Liver (tissue), 3 donors: ENCODE measurements at regions not wholly inside any gene's neighbourhood (a gene's known extent, or its start where the extent isn't known, plus 50 kb on each side); places are given as distances from the start of the nearest gene placed in this dataset.
"Not testable (repeated sequence)": the region's sequence is repeated elsewhere in the genome, so short reads cannot be mapped to it uniquely, and the experiment has no call there.

ENCODE experiments used
- EGR1 ChIP-seq, 2 donors: IDR thresholded peaks; 2 replicates each; pipeline ENCODE4 v1.6.1; 2016 to 2018; ENCODE audit warnings: antibody characterized with exemption in 2 of 2, low read depth in 2 of 2
- FOXA1 ChIP-seq: IDR thresholded peaks from 2 replicates; pipeline ENCODE4 v1.6.1; 2016; ENCODE audit warnings: antibody characterized with exemption
- GABPA ChIP-seq, 2 donors: IDR thresholded peaks in 1 of 2; conservative IDR thresholded peaks in 1 of 2; 2 replicates each; pipeline ENCODE4 v1.6.1; 2016; ENCODE audit warnings: antibody characterized with exemption in 2 of 2, mild to moderate bottlenecking in 1 of 2, moderate library complexity in 1 of 2
- RAD21 ChIP-seq, 2 donors: IDR thresholded peaks; 2 replicates each; pipeline ENCODE4 v1.6.1; 2016; ENCODE audit warnings: antibody characterized with exemption in 2 of 2, mild to moderate bottlenecking in 2 of 2
- SP1 ChIP-seq: IDR thresholded peaks from 2 replicates; pipeline ENCODE4 v1.6.1; 2018; ENCODE audit warnings: antibody characterized with exemption, mild to moderate bottlenecking
- YY1 ChIP-seq: IDR thresholded peaks from 2 replicates; pipeline ENCODE4 v1.6.1; 2016; ENCODE audit warnings: antibody characterized with exemption, mild to moderate bottlenecking
- TF ChIP-seq, protein P1 (sequence below): fragments of 150-350 bp; IDR thresholded peaks from 2 replicates; pipeline ENCODE4 v1.5.1; 2017; ENCODE audit warnings: improper control_type of control experiment, low read depth, low read length; ENCODE audit not compliant: missing input control
- TF ChIP-seq, protein P2 (sequence below): IDR thresholded peaks from 2 replicates; pipeline ENCODE4 v1.6.1; 2016; ENCODE audit warnings: antibody characterized with exemption, mild to moderate bottlenecking
- donor health status: healthy.
- donor health status: healthy.

GRCh38 chr6:28623242-28623641 is 97.6 kb downstream of the GPX5 start:
- TF ChIP-seq, protein P1, sequence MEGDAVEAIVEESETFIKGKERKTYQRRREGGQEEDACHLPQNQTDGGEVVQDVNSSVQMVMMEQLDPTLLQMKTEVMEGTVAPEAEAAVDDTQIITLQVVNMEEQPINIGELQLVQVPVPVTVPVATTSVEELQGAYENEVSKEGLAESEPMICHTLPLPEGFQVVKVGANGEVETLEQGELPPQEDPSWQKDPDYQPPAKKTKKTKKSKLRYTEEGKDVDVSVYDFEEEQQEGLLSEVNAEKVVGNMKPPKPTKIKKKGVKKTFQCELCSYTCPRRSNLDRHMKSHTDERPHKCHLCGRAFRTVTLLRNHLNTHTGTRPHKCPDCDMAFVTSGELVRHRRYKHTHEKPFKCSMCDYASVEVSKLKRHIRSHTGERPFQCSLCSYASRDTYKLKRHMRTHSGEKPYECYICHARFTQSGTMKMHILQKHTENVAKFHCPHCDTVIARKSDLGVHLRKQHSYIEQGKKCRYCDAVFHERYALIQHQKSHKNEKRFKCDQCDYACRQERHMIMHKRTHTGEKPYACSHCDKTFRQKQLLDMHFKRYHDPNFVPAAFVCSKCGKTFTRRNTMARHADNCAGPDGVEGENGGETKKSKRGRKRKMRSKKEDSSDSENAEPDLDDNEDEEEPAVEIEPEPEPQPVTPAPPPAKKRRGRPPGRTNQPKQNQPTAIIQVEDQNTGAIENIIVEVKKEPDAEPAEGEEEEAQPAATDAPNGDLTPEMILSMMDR, result not testable (repeated sequence)
- TF ChIP-seq, protein P2, sequence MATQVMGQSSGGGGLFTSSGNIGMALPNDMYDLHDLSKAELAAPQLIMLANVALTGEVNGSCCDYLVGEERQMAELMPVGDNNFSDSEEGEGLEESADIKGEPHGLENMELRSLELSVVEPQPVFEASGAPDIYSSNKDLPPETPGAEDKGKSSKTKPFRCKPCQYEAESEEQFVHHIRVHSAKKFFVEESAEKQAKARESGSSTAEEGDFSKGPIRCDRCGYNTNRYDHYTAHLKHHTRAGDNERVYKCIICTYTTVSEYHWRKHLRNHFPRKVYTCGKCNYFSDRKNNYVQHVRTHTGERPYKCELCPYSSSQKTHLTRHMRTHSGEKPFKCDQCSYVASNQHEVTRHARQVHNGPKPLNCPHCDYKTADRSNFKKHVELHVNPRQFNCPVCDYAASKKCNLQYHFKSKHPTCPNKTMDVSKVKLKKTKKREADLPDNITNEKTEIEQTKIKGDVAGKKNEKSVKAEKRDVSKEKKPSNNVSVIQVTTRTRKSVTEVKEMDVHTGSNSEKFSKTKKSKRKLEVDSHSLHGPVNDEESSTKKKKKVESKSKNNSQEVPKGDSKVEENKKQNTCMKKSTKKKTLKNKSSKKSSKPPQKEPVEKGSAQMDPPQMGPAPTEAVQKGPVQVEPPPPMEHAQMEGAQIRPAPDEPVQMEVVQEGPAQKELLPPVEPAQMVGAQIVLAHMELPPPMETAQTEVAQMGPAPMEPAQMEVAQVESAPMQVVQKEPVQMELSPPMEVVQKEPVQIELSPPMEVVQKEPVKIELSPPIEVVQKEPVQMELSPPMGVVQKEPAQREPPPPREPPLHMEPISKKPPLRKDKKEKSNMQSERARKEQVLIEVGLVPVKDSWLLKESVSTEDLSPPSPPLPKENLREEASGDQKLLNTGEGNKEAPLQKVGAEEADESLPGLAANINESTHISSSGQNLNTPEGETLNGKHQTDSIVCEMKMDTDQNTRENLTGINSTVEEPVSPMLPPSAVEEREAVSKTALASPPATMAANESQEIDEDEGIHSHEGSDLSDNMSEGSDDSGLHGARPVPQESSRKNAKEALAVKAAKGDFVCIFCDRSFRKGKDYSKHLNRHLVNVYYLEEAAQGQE, result not testable (repeated sequence)
- TF ChIP-seq FOXA1; EGR1 (IDR thresholded peaks at IDR 0.05; ENCODE audit: low read depth in 2 of 2); YY1; GABPA (IDR thresholded peaks at IDR 0.05 in 1 of 2, conservative IDR thresholded peaks at IDR 0.05 in 1 of 2); SP1; RAD21 (IDR thresholded peaks at IDR 0.05): not testable (repeated sequence)
